GM12878 (cell line): ENCODE measurements at regions not wholly inside any gene's neighbourhood (a gene's known extent, or its start where the extent isn't known, plus 50 kb on each side); places are given as distances from the start of the nearest gene placed in this dataset.
A peak's percentile ranks its signal among the peaks of the same experiment; 100 is the strongest.

Source experiments
- ATF7 ChIP-seq: fragments of 450-650 bp; IDR thresholded peaks from 2 replicates; pipeline ENCODE4 v1.6.1; 2016; ENCODE audit warnings: low read depth, mild to moderate bottlenecking
- BACH1 ChIP-seq: fragments of 450-650 bp; IDR thresholded peaks from 2 replicates; pipeline ENCODE4 v1.6.1; 2017; ENCODE audit warnings: mild to moderate bottlenecking, borderline replicate concordance
- CEBPZ ChIP-seq: fragments of 150-350 bp; IDR thresholded peaks from 2 replicates; pipeline ENCODE4 v1.6.1; 2016; ENCODE audit warnings: low read depth, low read length
- DPF2 ChIP-seq: fragments of 450-650 bp; IDR thresholded peaks from 2 replicates; pipeline ENCODE4 v1.6.1; 2017; ENCODE audit warnings: mild to moderate bottlenecking
- E4F1 ChIP-seq: fragments of 450-650 bp; IDR thresholded peaks from 2 replicates; pipeline ENCODE4 v1.6.1; 2018; ENCODE audit warnings: borderline replicate concordance, mild to moderate bottlenecking; ENCODE audit not compliant: partially characterized antibody
- ETV6 ChIP-seq, 2 experiments: fragments of 450-650 bp in 1 of 2; IDR thresholded peaks in 1 of 2; conservative IDR thresholded peaks in 1 of 2; 2 replicates each; pipeline ENCODE4 v1.6.1; 2014; ENCODE audit warnings: antibody characterized with exemption in 1 of 2, borderline replicate concordance in 1 of 2, low read depth in 1 of 2, mild to moderate bottlenecking in 1 of 2, moderate library complexity in 1 of 2
- FOXM1 ChIP-seq: IDR thresholded peaks from 2 replicates; pipeline ENCODE4 v1.6.1; 2012; ENCODE audit warnings: low read depth, mild to moderate bottlenecking, inconsistent platforms, low read length, moderate library complexity
- KDM1A ChIP-seq: fragments of 200-600 bp; sonication (generic); IDR thresholded peaks from 2 replicates; pipeline ENCODE4 v1.6.1; 2016; ENCODE audit warnings: borderline replicate concordance
- MTA2 ChIP-seq: fragments of 450-650 bp; IDR thresholded peaks from 2 replicates; pipeline ENCODE4 v1.6.1; 2016; ENCODE audit warnings: low read depth, mild to moderate bottlenecking, moderate library complexity
- NR2F1 ChIP-seq: fragments of 450-650 bp; conservative IDR thresholded peaks from 2 replicates; pipeline ENCODE4 v1.6.1; 2017; ENCODE audit warnings: mild to moderate bottlenecking
- RAD21 ChIP-seq: IDR thresholded peaks from 2 replicates; pipeline ENCODE4 v1.6.1; 2011; ENCODE audit warnings: mild to moderate bottlenecking, low read depth, low read length, moderate library complexity; ENCODE audit not compliant: insufficient read depth
- SMARCA5 ChIP-seq: fragments of 450-650 bp; IDR thresholded peaks from 2 replicates; pipeline ENCODE4 v1.6.1; 2017; ENCODE audit warnings: mild to moderate bottlenecking
- STAT3 ChIP-seq: IDR thresholded peaks from 2 replicates; pipeline ENCODE4 v1.6.1; 2011; ENCODE audit warnings: low read depth, low read length, improper control_type of control experiment
- USF2 ChIP-seq: IDR thresholded peaks from 2 replicates; pipeline ENCODE4 v1.6.1; 2011; ENCODE audit warnings: low read depth, low read length, improper control_type of control experiment, borderline replicate concordance
- YBX1 ChIP-seq: fragments of 450-650 bp; IDR thresholded peaks from 2 replicates; pipeline ENCODE4 v1.6.1; 2016; ENCODE audit warnings: antibody characterized with exemption
- ZBED1 ChIP-seq: IDR thresholded peaks from 2 replicates; pipeline ENCODE4 v1.6.1; 2016; ENCODE audit warnings: borderline replicate concordance
- ZNF207 ChIP-seq: fragments of 450-650 bp; IDR thresholded peaks from 2 replicates; pipeline ENCODE4 v1.6.1; 2014; ENCODE audit warnings: antibody characterized with exemption, mild to moderate bottlenecking, borderline replicate concordance
- ZNF687 ChIP-seq: fragments of 450-650 bp; IDR thresholded peaks from 2 replicates; pipeline ENCODE4 v1.6.1; 2017; ENCODE audit warnings: mild to moderate bottlenecking, moderate library complexity

GRCh38 chr6:105452924-105453756 is 50.3 kb upstream of the PREP start (continued):
- TF ChIP-seq FOXM1 (no peak), DPF2 (peak; percentile 94; the same call in 1 of the 2 replicates), STAT3 (no peak), ZNF687 (peak; percentile 88), RAD21 (no peak), USF2 (no peak), SMARCA5 (no peak), NR2F1 (no peak; the same call in 1 of the 2 replicates), BACH1 (peak; percentile 25; the same call in 1 of the 2 replicates), E4F1 (no peak), ETV6 (conservative IDR thresholded peaks at IDR 0.05 in 1 of 2, IDR thresholded peaks at IDR 0.05 in 1 of 2; ENCODE audit: borderline replicate concordance in 1 of 2, low read depth in 1 of 2) (0 out of 4 replicates have a peak, but pooled peaks of 1 of the 2 experiments have one; percentile 18), ZNF207 (peak; percentile 56; the same call in 1 of the 2 replicates), ZBED1 (no peak), MTA2 (peak; percentile 98), KDM1A (no peak), ATF7 (peak; percentile 69), CEBPZ (no peak), YBX1 (no peak)
